ENCODE measurements at regions not wholly inside any gene's neighbourhood (a gene's known extent, or its start where the extent isn't known, plus 50 kb on each side); places are given as distances from the start of the nearest gene placed in this dataset.

GRCh38 chr2:217158928-217159327, 299.1 kb upstream of the TNP1 start:
- POLR2A ChIA-PET = no interaction called here
- DNase-seq (ENCODE audit: extremely low spot score) = no peak
- TF ChIP-seq CTCF (IDR thresholded peaks at IDR 0.05; ENCODE audit: control extremely low read depth, extremely low read depth, low read depth, missing control alignments) = no peak
- CTCF ChIA-PET = no interaction called here

- no peak for DNase-seq (ENCODE audit: extremely low spot score)
- no peak for TF ChIP-seq CTCF (IDR thresholded peaks at IDR 0.05; ENCODE audit: control extremely low read depth, extremely low read depth, low read depth, missing control alignments)
- POLR2A ChIA-PET = no interaction called here
- CTCF ChIA-PET = interaction anchor here (1.1 to 1.6 kb wide), 2 partner anchors 9 to 11 kb away, joined by 5 to 9 read pairs; no protein-coding TSS in a partner anchor
Measured at GRCh38 chr2:217157581-217157980, 297.7 kb upstream of the TNP1 start.

DNA sequence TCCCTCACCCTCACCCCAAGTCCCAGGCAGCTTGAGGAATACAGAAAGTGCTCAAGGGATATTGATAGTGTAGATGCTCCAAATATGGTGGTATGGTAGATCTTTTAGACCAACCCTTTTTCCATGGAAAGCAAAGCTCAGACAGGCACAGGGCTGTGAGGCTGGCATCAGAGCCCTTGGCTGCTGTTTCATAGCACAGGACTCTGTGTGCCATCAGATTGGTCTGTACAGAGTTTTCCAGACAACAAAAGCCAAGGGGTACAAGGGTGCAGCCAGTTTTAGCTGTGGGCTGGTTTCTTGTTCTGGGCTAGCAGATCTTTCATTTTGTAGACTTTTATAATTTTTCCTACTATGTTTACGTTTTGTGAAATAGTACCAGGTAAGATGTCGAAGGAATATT, 296.9 kb upstream of the TNP1 start:
- DNase-seq (ENCODE audit: extremely low spot score) = no peak
- POLR2A ChIA-PET = no interaction called here
- TF ChIP-seq CTCF (IDR thresholded peaks at IDR 0.05; ENCODE audit: control extremely low read depth, extremely low read depth, low read depth, missing control alignments) = no peak
- CTCF ChIA-PET = interaction anchor here (1.5 to 1.9 kb wide), 3 partner anchors 9 to 66 kb away, joined by 5 to 9 read pairs (median 9); no protein-coding TSS in a partner anchor

DNA sequence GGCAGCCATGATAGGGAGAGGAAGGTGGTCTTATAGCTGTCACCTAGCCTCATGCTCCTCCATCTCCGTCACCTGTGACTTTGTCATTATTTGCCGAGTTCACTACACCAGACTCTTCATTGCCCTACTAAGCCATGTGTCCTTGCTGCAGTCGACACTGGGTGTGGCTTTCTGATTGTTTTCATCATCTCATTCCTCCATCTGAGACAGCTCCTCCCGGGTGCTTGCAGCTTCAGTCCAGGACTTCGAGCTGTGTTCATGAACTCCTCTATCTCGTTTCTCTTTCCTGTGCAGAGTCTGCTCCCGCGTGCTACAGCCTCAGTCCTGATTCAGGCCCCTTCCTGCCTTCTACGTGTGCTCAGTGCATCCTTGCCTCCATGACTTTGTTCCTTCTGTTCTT, 295.1 kb upstream of the TNP1 start:
- ChIA-PET POLR2A (no interaction called here), CTCF (interaction anchor here (1.1 to 1.5 kb wide), 4 partner anchors 9 to 21 kb away, joined by 3 to 4 read pairs (median 3); no protein-coding TSS in a partner anchor)
- no peak for DNase-seq (ENCODE audit: extremely low spot score)
- TF ChIP-seq CTCF (IDR thresholded peaks at IDR 0.05; ENCODE audit: control extremely low read depth, extremely low read depth, low read depth, missing control alignments) = no peak

DNA sequence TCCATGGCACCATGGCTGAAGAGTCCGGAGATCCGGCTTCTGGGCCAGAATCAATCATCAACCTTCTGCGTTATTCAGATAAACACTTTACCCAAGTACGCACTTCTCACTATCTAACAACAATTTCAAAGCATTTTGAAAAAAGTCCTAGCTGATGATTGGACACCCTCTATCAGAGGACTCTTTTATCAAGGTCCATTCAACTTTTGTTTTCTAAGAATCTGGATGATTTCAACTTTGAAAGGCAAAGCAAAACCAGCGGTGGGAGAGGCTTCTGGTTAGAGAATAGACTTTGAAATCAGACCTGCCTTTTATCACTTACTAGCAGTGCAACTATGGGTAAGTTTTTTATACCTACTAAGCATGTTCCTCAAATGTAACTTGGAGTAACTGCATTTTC, 293.6 kb upstream of the TNP1 start:
- ChIA-PET CTCF (no interaction called here), POLR2A (interaction anchor here (0.7 kb wide), 1 partner anchor 456 kb away, joined by 5 read pairs; no protein-coding TSS in a partner anchor)
- DNase-seq (ENCODE audit: extremely low spot score) = no peak
- no peak for TF ChIP-seq CTCF (IDR thresholded peaks at IDR 0.05; ENCODE audit: control extremely low read depth, extremely low read depth, low read depth, missing control alignments)

GRCh38 chr2:217152831-217153230, 293.0 kb upstream of the TNP1 start:
- DNase-seq (ENCODE audit: extremely low spot score) = no peak
- no peak for TF ChIP-seq CTCF (IDR thresholded peaks at IDR 0.05; ENCODE audit: control extremely low read depth, extremely low read depth, low read depth, missing control alignments)
- POLR2A ChIA-PET = interaction anchor here (0.7 kb wide), 1 partner anchor 457 kb away, joined by 5 read pairs; no protein-coding TSS in a partner anchor
- CTCF ChIA-PET = interaction anchor here (1.2 kb wide), 1 partner anchor 10 kb away, joined by 3 read pairs; no protein-coding TSS in a partner anchor

All from GM10248 (cell line).